ENCODE measurements at regions not wholly inside any gene's neighbourhood (a gene's known extent, or its start where the extent isn't known, plus 50 kb on each side); places are given as distances from the start of the nearest gene placed in this dataset.

GRCh38 chr13:31042481-31043165 is 110.2 kb downstream of the TEX26 start:
- TF ChIP-seq CTCF (IDR thresholded peaks at IDR 0.05; ENCODE audit: extremely low read depth, missing control alignments): no peak
- DNase-seq (ENCODE audit: low spot score): no peak

DNA sequence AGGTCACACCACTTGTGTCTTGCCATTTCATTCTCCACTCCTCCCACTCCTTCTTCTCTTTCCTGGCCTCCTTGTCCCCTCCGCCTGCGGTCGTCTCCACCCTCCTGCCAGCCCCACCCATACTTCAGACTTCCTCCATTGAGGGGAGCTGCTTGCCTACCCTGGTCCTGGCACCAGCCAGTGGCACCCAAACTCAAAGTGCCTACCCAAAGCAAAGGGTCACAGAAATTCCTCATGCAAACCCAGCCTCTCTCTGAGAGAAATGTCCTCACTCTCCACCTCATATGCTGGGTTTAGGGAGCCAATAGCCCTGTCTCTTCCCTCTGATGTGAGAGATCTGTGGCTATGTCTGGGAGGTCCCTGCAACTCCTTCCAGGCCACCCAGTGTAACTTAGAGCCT is 109.6 kb downstream of the TEX26 start:
- no peak for TF ChIP-seq CTCF (IDR thresholded peaks at IDR 0.05; ENCODE audit: extremely low read depth, missing control alignments)
- no peak for DNase-seq (ENCODE audit: low spot score)

GRCh38 chr13:31038834-31039552 is 106.5 kb downstream of the TEX26 start:
- peak; percentile 35 for DNase-seq (ENCODE audit: low spot score)
- TF ChIP-seq CTCF (IDR thresholded peaks at IDR 0.05; ENCODE audit: extremely low read depth, missing control alignments): no peak

DNA sequence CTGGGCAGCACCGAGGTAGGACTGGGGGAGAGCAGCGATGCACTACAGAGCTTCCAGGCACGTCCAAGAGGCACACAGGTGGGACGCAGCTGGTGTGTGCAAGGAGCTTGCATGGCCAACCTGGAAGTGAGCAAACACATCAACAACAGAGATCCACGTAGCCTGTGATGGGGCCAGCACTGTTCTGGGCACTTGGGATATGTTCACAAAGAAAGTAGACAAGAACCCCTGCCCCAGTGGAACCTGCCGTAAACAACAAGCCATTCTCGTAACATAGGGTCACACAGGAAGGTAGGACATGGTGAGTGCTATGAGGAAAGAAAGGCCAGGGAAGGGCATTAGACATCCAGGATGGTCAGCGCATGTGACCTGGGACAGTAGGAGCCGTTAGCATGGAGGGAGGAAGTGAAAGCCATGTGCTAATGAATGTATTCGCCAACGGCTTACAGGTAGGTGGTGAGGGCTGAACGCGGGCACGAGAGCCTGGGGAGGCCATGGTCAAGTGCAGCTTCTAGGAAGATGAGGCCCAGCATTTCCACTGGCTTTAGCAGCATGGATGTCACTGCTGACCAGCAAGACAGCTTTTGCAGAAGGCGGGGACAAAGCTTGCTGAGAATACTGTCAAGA is 105.5 kb downstream of the TEX26 start:
- no peak for DNase-seq (ENCODE audit: low spot score)
- TF ChIP-seq CTCF (IDR thresholded peaks at IDR 0.05; ENCODE audit: extremely low read depth, missing control alignments): no peak

- no peak for DNase-seq (ENCODE audit: low spot score)
- TF ChIP-seq CTCF (IDR thresholded peaks at IDR 0.05; ENCODE audit: extremely low read depth, missing control alignments): no peak
Measured at GRCh38 chr13:31036731-31037695, 104.6 kb downstream of the TEX26 start.

GRCh38 chr13:31035185-31035965 is 102.9 kb downstream of the TEX26 start:
- no peak for DNase-seq (ENCODE audit: low spot score)
- no peak for TF ChIP-seq CTCF (IDR thresholded peaks at IDR 0.05; ENCODE audit: extremely low read depth, missing control alignments)
